ENCODE measurements at regions not wholly inside any gene's neighbourhood (a gene's known extent, or its start where the extent isn't known, plus 50 kb on each side); places are given as distances from the start of the nearest gene placed in this dataset.

DNA sequence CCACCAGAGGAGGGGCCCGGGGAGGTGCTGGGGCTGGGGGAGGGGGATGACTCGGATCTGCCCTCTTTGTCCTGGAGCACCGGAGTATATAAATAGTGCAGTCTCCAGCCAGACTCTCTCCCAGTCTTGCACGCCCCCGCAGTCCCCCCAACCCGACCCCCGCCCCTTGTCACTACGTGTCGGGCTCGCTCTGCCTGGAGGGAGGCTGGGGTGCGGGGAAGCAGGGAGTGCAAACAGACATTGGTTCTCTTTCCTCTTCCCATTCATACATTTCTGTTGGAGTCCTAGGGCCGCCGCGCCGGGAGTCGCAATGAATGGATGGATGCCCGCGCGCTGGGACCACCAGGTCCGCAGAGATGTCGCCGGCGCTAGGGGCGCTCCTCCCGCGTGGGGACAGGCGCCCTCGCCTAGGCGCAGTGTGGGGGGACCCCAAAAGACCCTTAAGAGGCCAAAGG, 179.3 kb downstream of the TBXT start:
- DNase-seq (ENCODE audit: low read depth): no peak
- TF ChIP-seq CTCF (IDR thresholded peaks at IDR 0.05; ENCODE audit: low read depth, low read length, missing control alignments): no peak
- no peak overlapping the region for H3K4me3 ChIP-seq (ENCODE audit: low read depth, low read length)

GRCh38 chr6:165987483-165988301, 180.0 kb downstream of the TBXT start:
- no peak for TF ChIP-seq CTCF (IDR thresholded peaks at IDR 0.05; ENCODE audit: low read depth, low read length, missing control alignments)
- no peak overlapping the region for H3K4me3 ChIP-seq (ENCODE audit: low read depth, low read length)
- DNase-seq (ENCODE audit: low read depth): no peak

DNA sequence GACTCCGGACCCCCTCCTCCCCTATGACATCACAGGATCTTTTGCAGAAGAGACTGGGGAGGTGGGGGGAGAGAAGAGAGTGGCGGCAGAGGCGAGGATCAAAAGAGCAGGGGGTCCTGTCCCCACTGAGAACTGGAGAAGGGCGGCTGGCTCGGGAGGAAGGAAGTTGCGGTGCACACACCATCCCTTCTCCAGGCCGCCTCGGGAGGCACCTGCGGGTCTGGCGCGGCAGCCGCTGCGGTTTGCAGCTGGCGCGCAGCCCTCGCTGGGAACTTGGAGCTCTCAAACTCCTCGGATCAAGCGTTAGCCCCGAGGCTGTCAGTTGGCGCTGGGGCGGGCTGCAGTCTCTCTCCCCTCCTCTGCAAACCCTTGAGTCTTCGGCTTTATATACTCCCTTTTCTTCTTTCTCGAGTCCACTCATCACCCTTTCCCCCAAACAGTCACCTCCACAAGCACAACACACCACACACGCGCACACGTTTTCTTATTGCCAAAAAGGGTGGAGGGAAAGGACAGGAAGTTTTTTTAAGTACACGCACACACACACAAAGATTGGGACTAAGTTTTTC, 180.7 kb downstream of the TBXT start:
- H3K4me3 ChIP-seq (ENCODE audit: low read depth, low read length): no peak overlapping the region
- TF ChIP-seq CTCF (IDR thresholded peaks at IDR 0.05; ENCODE audit: low read depth, low read length, missing control alignments): no peak
- DNase-seq (ENCODE audit: low read depth): no peak

DNA sequence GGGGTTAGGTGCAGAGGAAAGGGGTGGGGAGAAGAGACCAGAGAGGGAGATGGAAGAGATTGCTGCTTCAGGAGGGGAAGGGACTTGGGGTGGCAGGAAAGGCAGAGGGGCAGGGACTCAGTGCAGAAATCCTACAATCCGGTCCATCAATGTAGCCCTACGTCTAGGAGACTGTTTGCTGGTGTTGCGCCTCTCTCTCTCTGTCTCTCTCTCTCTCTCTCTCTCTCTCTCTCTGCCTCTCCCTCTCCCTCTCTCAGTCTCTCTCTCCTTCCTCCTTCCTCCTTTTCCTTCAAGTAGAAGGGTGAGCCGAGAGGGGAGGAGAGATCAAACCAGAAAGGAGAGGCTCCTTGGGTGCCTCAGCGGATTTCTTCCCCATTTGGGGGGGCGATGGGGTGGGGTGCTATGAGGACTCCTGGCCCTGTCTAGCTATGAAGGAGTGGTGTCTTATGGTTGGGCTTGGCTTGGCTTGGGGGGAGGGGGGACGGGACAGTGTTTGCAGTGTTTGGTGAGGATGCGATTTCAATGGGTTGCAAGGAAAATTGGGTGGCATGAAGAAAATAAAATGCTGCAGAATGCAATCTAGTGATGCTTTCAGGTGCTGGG, 181.2 kb downstream of the TBXT start:
- H3K4me3 ChIP-seq (ENCODE audit: low read depth, low read length): no peak overlapping the region
- no peak for TF ChIP-seq CTCF (IDR thresholded peaks at IDR 0.05; ENCODE audit: low read depth, low read length, missing control alignments)
- no peak for DNase-seq (ENCODE audit: low read depth)

DNA sequence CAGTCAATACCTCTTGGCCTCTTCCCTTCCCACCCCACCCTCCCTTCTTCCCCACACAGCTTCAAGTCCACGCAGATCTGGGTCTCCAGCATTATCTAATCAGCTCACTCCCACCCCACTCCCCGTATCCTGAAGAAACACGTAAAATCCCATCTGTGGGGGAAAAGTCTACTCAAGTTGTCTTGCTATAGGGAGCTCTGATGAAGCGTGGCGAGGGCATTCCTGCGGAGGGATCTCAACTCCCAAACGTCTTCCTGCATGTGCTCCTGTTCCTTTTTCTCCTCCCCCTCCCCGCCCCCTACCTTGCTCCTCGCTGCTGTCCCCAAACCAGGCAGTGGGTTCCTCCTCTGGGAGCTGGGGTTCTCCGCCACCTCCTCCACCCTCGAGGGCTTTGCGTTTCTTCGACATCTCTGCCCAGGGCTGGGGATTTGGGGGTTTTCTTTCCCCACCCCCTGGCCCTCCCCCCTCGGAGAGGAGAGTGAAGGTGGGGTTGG, 181.8 kb downstream of the TBXT start:
- no peak for DNase-seq (ENCODE audit: low read depth)

GRCh38 chr6:165985281-165985805, 182.3 kb downstream of the TBXT start:
- no peak for TF ChIP-seq CTCF (IDR thresholded peaks at IDR 0.05; ENCODE audit: low read depth, low read length, missing control alignments)
- no peak overlapping the region for H3K4me3 ChIP-seq (ENCODE audit: low read depth, low read length)
- DNase-seq (ENCODE audit: low read depth): no peak

More for the DNA sequence above, 181.8 kb downstream of the TBXT start:
- no peak for TF ChIP-seq CTCF (IDR thresholded peaks at IDR 0.05; ENCODE audit: low read depth, low read length, missing control alignments)
- H3K4me3 ChIP-seq (ENCODE audit: low read depth, low read length): no peak overlapping the region

All from GM12864 (cell line).